Natural killer cell (primary cell): ENCODE measurements at regions not wholly inside any gene's neighbourhood (a gene's known extent, or its start where the extent isn't known, plus 50 kb on each side); places are given as distances from the start of the nearest gene placed in this dataset.
"Not testable (repeated sequence)": the region's sequence is repeated elsewhere in the genome, so short reads cannot be mapped to it uniquely, and the experiment has no call there.

Source experiments
- ATAC-seq, 3 donors: fragments of 150-1000 bp in 2 of 3; fragments of 200-7000 bp in 1 of 3; cut with Tn5 transposase; 1 replicate in 1 of 3; 2 replicates in 2 of 3; pipeline ENCODE4 v1.10.0; 2021; ENCODE audit warnings: mild to moderate bottlenecking in 2 of 3, moderate library complexity in 2 of 3
- DNase-seq, 2 donors: peaks; one replicate each; pipeline versions ENCODE4 v3.0.0 to v3.0.0-alpha.2; 2013 to 2021; ENCODE audit warnings: mixed read lengths in 1 of 2
- H3K27ac ChIP-seq: one replicate; pipeline ENCODE4 v1.5.1; 2013; ENCODE audit warnings: mild to moderate bottlenecking, low read length
- H3K27me3 ChIP-seq: one replicate; pipeline ENCODE4 v1.6.1; 2013; ENCODE audit warnings: low read length; ENCODE audit not compliant: control insufficient read depth, insufficient read depth
- H3K36me3 ChIP-seq: one replicate; pipeline ENCODE4 v1.6.1; 2013; ENCODE audit warnings: low read length; ENCODE audit not compliant: control insufficient read depth, insufficient read depth
- H3K4me1 ChIP-seq: one replicate; pipeline ENCODE4 v1.6.1; 2013; ENCODE audit warnings: low read length; ENCODE audit not compliant: control insufficient read depth, insufficient read depth
- H3K4me3 ChIP-seq: one replicate; pipeline ENCODE4 v1.5.1; 2013; ENCODE audit warnings: low read length
- H3K9me3 ChIP-seq: one replicate; pipeline ENCODE4 v1.6.1; 2013; ENCODE audit warnings: low read length; ENCODE audit not compliant: control insufficient read depth, insufficient read depth
- H3K27ac Mint-ChIP-seq, 2 donors: one replicate each; pipeline ENCODE4 v1.8.0; 2022; ENCODE audit warnings: mild to moderate bottlenecking in 2 of 2, mixed read lengths in 2 of 2, moderate library complexity in 1 of 2
- H3K27me3 Mint-ChIP-seq, 2 donors: one replicate each; pipeline ENCODE4 v1.8.0; 2022; ENCODE audit warnings: low read depth in 2 of 2, mixed read lengths in 2 of 2
- H3K36me3 Mint-ChIP-seq: one replicate; pipeline ENCODE4 v1.8.0; 2022; ENCODE audit warnings: mixed read lengths
- H3K4me1 Mint-ChIP-seq, 2 donors: one replicate each; pipeline ENCODE4 v1.8.0; 2022; ENCODE audit warnings: mixed read lengths in 2 of 2
- H3K4me3 Mint-ChIP-seq: one replicate; pipeline ENCODE4 v1.8.0; 2022; ENCODE audit warnings: mild to moderate bottlenecking, moderate library complexity, mixed read lengths
- H3K9me3 Mint-ChIP-seq, 2 donors: one replicate each; pipeline ENCODE4 v1.8.0; 2022; ENCODE audit warnings: mixed read lengths in 2 of 2
- CTCF ChIP-seq: fragments of 200-600 bp; IDR thresholded peaks from one replicate; pipeline ENCODE4 v1.8.0; 2022; ENCODE audit warnings: antibody characterized with exemption
- WGBS: methylation state at CpG from one replicate; pipeline ENCODE4 v1.1.7; 2013; ENCODE audit warnings: missing lambda C conversion rate; ENCODE audit not compliant: insufficient coverage; 5-methylcytosine and 5-hydroxymethylcytosine counted together
- intact Hi-C: fragments of 100-400 bp; cut with micrococcal nuclease; formaldehyde crosslinking; loops from one replicate; pipeline ENCODE4 v1.14.2; 2022

GRCh38 chr9:63821293-63821692 lies 1463.7 kb downstream of the FOXD4L5 start:
- H3K4me1 Mint-ChIP-seq: peaks cover 16 to 24% of the 10 kb centered on the region in 2 donors
- peaks cover 7 to 13% of the 10 kb centered on the region in 2 donors for H3K9me3 Mint-ChIP-seq
- peaks cover 14 to 17% of the 10 kb centered on the region in 2 donors for H3K27me3 Mint-ChIP-seq
- DNase-seq, H3K4me3 ChIP-seq, H3K36me3 ChIP-seq, H3K27me3 ChIP-seq, ATAC-seq, intact Hi-C loops, H3K27ac Mint-ChIP-seq, H3K36me3 Mint-ChIP-seq, H3K4me3 Mint-ChIP-seq, H3K27ac ChIP-seq: not testable (repeated sequence)
- Histone ChIP-seq H3K9me3 (peaks cover 21% of the 10 kb centered on the region), H3K4me1 (peaks cover 19% of the 10 kb centered on the region)
- 76% methylated on average over 9 of the region's 10 CpGs for WGBS

GRCh38 chr9:63820882-63821281 lies 1464.1 kb downstream of the FOXD4L5 start:
- H3K4me3 ChIP-seq, H3K36me3 ChIP-seq, H3K27me3 ChIP-seq, H3K4me3 Mint-ChIP-seq, H3K27ac Mint-ChIP-seq, H3K36me3 Mint-ChIP-seq, H3K27ac ChIP-seq, DNase-seq, intact Hi-C loops, ATAC-seq: not testable (repeated sequence)
- Histone ChIP-seq H3K9me3 (peaks cover 24% of the 10 kb centered on the region), H3K4me1 (peaks cover 19% of the 10 kb centered on the region)
- H3K27me3 Mint-ChIP-seq: peaks cover 14 to 17% of the 10 kb centered on the region in 2 donors
- peaks cover 16 to 24% of the 10 kb centered on the region in 2 donors for H3K4me1 Mint-ChIP-seq
- H3K9me3 Mint-ChIP-seq: peaks cover 9 to 16% of the 10 kb centered on the region in 2 donors
- WGBS: 83% methylated on average over 12 of the region's 13 CpGs

DNA sequence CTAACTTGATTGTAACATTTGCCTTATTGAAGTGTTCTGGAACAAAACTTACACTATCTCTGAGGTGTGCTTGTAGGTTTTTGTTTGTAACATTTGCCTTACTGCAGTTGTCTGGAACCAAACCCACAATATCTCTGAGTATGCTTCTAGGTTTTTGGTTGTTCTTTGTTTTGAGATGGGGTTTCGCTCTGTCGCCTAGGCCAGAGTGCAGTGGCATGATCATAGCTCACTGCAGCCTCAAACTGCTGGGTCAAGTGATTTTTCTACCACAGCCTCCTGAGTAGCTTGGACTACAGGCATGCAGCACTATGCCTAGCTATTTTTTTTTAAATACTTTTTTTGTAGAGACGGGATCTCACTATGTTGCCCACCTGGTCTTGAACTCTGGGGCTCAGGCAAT lies 1464.6 kb downstream of the FOXD4L5 start:
- H3K36me3 Mint-ChIP-seq, H3K27me3 ChIP-seq, ATAC-seq, H3K36me3 ChIP-seq, H3K4me3 ChIP-seq, DNase-seq, H3K27ac ChIP-seq, H3K27ac Mint-ChIP-seq, H3K4me3 Mint-ChIP-seq, intact Hi-C loops: not testable (repeated sequence)
- H3K27me3 Mint-ChIP-seq: peaks cover 14 to 17% of the 10 kb centered on the region in 2 donors
- WGBS: 90% methylated on average over 3 of the region's 3 CpGs
- H3K9me3 ChIP-seq: peaks cover 29% of the 10 kb centered on the region
- peaks cover 16 to 24% of the 10 kb centered on the region in 2 donors for H3K4me1 Mint-ChIP-seq
- H3K4me1 ChIP-seq: peaks cover 19% of the 10 kb centered on the region
- peaks cover 10 to 18% of the 10 kb centered on the region in 2 donors for H3K9me3 Mint-ChIP-seq

DNA sequence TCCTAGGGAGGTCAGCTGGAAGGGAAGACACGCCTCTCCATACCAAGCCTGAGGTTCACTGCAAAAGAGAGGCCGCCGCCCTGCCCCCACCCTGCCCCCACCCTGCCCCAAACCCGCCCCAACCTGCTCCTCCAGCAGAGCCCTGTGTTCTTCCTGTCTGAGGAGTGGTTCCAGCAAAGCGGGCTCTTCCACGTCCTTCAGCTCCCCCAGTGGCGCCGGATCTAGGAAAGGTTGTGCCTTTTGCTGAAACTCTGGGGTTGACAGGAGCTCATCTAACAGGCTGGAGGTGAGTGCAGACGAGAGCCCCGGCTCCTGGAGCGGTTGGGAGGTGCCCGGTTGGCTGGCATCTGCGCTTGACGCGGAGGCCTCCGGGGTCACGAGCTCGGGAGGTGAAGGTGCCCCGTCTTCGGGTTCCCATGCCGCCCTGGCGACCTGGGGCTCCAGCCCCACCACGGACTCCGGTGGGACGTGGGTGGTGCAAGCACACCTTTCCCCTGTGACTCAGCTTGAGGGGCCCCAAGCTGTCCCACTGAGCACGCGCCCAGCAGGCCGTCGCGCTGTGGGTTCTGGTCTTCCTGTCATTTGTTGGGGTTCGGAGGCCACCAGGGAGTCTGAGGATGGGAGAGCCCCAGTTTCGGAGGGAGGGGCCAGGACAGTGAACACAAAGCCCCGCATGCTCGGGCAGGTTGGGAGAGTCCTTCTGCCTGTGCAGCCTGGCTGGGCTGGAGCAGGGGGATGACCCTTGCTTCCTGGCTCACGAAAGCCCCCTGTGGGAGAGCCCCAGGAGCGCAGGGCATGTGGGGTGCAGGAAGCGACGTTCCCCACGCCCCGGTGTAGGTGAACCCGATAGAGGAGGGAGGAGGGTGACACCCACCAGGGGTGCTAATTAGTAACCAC lies 1467.1 kb downstream of the FOXD4L5 start:
- peak overlapping the region; percentile 37 for H3K27ac ChIP-seq
- H3K36me3 ChIP-seq: no peaks in the 10 kb centered on the region
- peak; percentile 53 to 77 for DNase-seq
- ATAC-seq: peak; percentile 57 to 71 (median 60)
- intact Hi-C loops: no loop called here
- Mint-ChIP-seq H3K27ac (peak overlapping the region; percentile 60 to 78), H3K9me3 (peaks cover 11 to 20% of the 10 kb centered on the region in 2 donors), H3K36me3 (peaks cover 10% of the 10 kb centered on the region), H3K4me3 (peak overlapping the region; percentile 73), H3K27me3 (peaks cover 14 to 17% of the 10 kb centered on the region in 2 donors), H3K4me1 (peaks cover 16 to 19% of the 10 kb centered on the region in 2 donors)
- peaks cover 30% of the 10 kb centered on the region for H3K9me3 ChIP-seq
- peak overlapping the region; percentile 39 for H3K4me3 ChIP-seq
- TF ChIP-seq CTCF: no peak
- peaks cover 19% of the 10 kb centered on the region for H3K4me1 ChIP-seq
- peaks cover 8% of the 10 kb centered on the region for H3K27me3 ChIP-seq
- 31% methylated on average over 39 of the region's 41 CpGs for WGBS
